HepG2 (cell line): ENCODE measurements at regions not wholly inside any gene's neighbourhood (a gene's known extent, or its start where the extent isn't known, plus 50 kb on each side); places are given as distances from the start of the nearest gene placed in this dataset.

Source experiments
- ATAC-seq: fragments of 200-7000 bp; cut with Tn5 transposase; 3 replicates; pipeline ENCODE4 v1.9.1; 2020; ENCODE audit warnings: mild to moderate bottlenecking, moderate library complexity
- BruUV-seq: library from RNA; stranded (reverse); fragments of 400-500 nt; replicated peaks from 2 replicates; lab custom pipeline; 2021; lab: Mats Ljungman, UMichigan
- CTCF ChIA-PET: fragments of 300-600 bp; formaldehyde crosslinking; extraction: SDS; loops from one replicate; lab custom pipeline; 2021; ENCODE audit warnings: low total read pairs, inconsistent platforms, low intra/inter-chr PET ratio; lab: Yijun Ruan, JAX
- POLR2A ChIA-PET: fragments of 350-600 bp; sonication (Branson Sonifier 250); formaldehyde crosslinking; loops from one replicate; lab custom pipeline; 2020; ENCODE audit warnings: antibody characterized with exemption, inconsistent platforms; lab: Yijun Ruan, JAX
- DNase-seq: peaks from one replicate; pipeline ENCODE4 v3.0.0-alpha.2; 2015; ENCODE audit warnings: low spot score
- FAIRE-seq: peaks from 3 replicates; lab custom pipeline; 2011; peaks lifted over from hg19 to GRCh38; lab: Jason Lieb, UNC
- H2AFZ ChIP-seq: one replicate; pipeline ENCODE4 v1.6.1; 2011; ENCODE audit warnings: low read length, inconsistent platforms
- H3K27ac ChIP-seq: fragments of 300-600 bp; 3 replicates; pipeline ENCODE4 v1.8.0; 2011; ENCODE audit warnings: mixed run types, mild to moderate bottlenecking, mixed read lengths, low read length, inconsistent platforms; ENCODE audit not compliant: insufficient read depth; ENCODE audit errors: extremely low read length
- H3K27me3 ChIP-seq, 2 experiments: fragments of 200-600 bp in 1 of 2; 2 replicates in 1 of 2; 3 replicates in 1 of 2; pipeline versions ENCODE4 v1.6.0 to v1.8.0; 2011; ENCODE audit warnings: low read length in 2 of 2, mild to moderate bottlenecking in 2 of 2, moderate library complexity in 2 of 2, inconsistent platforms in 1 of 2; ENCODE audit not compliant: insufficient read depth in 2 of 2, control insufficient read depth in 1 of 2
- H3K36me3 ChIP-seq, 2 experiments: fragments of 200-600 bp in 1 of 2; replicated peaks in 1 of 2; 2 replicates in 1 of 2; 3 replicates in 1 of 2; pipeline versions ENCODE4 v1.5.1 to v1.8.0; 2011; ENCODE audit warnings: low read length in 2 of 2, inconsistent platforms in 1 of 2; ENCODE audit not compliant: insufficient read depth in 2 of 2, control insufficient read depth in 1 of 2
- H3K4me1 ChIP-seq: 2 replicates; pipeline ENCODE4 v1.5.1; 2012; ENCODE audit warnings: low read length, inconsistent platforms; ENCODE audit not compliant: insufficient read depth
- H3K4me2 ChIP-seq: 2 replicates; pipeline ENCODE4 v1.6.0; 2011; ENCODE audit warnings: low read depth, low read length, inconsistent platforms
- H3K4me3 ChIP-seq, 3 experiments: fragments of 200-600 bp in 1 of 3; sonication (generic), shearing (Covaris generic) in 1 of 3; replicated peaks in 1 of 3; 2 replicates each; pipeline ENCODE4 v1.5.1; 2011 to 2016; ENCODE audit warnings: low read length in 3 of 3, inconsistent platforms in 2 of 3, low read depth in 2 of 3, mild to moderate bottlenecking in 2 of 3, control low read depth in 1 of 3, mixed read lengths in 1 of 3; ENCODE audit not compliant: insufficient read depth in 1 of 3
- H3K79me2 ChIP-seq: one replicate; pipeline ENCODE4 v1.6.1; 2011; ENCODE audit warnings: low read length, inconsistent platforms; ENCODE audit not compliant: insufficient read depth
- H3K9ac ChIP-seq: 2 replicates; pipeline ENCODE4 v1.6.0; 2011; ENCODE audit warnings: mild to moderate bottlenecking, low read depth, low read length, inconsistent platforms; ENCODE audit not compliant: insufficient read depth
- H3K9me3 ChIP-seq: 2 replicates; pipeline ENCODE4 v1.5.1; 2012; ENCODE audit warnings: mild to moderate bottlenecking, low read length
- H4K20me1 ChIP-seq: 2 replicates; pipeline ENCODE4 v1.6.0; 2011; ENCODE audit warnings: inconsistent platforms, mild to moderate bottlenecking, low read length, moderate library complexity; ENCODE audit not compliant: insufficient read depth
- ARHGAP35 ChIP-seq: sonication (generic); formaldehyde crosslinking; IDR thresholded peaks from 2 replicates; pipeline ENCODE4 v1.9.0; 2022; ENCODE audit warnings: mild to moderate bottlenecking, inconsistent platforms, moderate library complexity, missing genetic modification reagents, borderline replicate concordance
- HMGA1 ChIP-seq: sonication (generic); formaldehyde crosslinking; conservative IDR thresholded peaks from 2 replicates; pipeline ENCODE4 v1.4.0; 2020; ENCODE audit warnings: missing genetic modification reagents
- HNF1B ChIP-seq: sonication (generic); formaldehyde crosslinking; IDR thresholded peaks from 2 replicates; pipeline ENCODE4 v1.5.1; 2020; ENCODE audit warnings: mild to moderate bottlenecking, moderate library complexity, missing genetic modification reagents
- SP5 ChIP-seq: IDR thresholded peaks from 2 replicates; pipeline ENCODE4 v1.6.1; 2016; ENCODE audit warnings: low read depth, borderline replicate concordance
- YEATS2 ChIP-seq: sonication (generic); formaldehyde crosslinking; IDR thresholded peaks from 2 replicates; pipeline ENCODE4 v1.4.0; 2020; ENCODE audit warnings: missing genetic modification reagents, borderline replicate concordance
- ZNF225 ChIP-seq: sonication (generic); formaldehyde crosslinking; IDR thresholded peaks from 2 replicates; pipeline ENCODE4 v1.4.0; 2020; ENCODE audit warnings: mild to moderate bottlenecking, missing genetic modification reagents
- ZNF296 ChIP-seq: sonication (generic); formaldehyde crosslinking; conservative IDR thresholded peaks from 2 replicates; pipeline ENCODE4 v1.5.0; 2020; ENCODE audit warnings: mild to moderate bottlenecking, missing genetic modification reagents
- ZNF3 ChIP-seq: IDR thresholded peaks from 2 replicates; pipeline ENCODE4 v1.7.0; 2017; ENCODE audit warnings: inconsistent platforms
- ZNF563 ChIP-seq: sonication (generic); formaldehyde crosslinking; IDR thresholded peaks from 2 replicates; pipeline ENCODE4 v1.8.0; 2022; ENCODE audit warnings: mild to moderate bottlenecking, moderate library complexity, missing genetic modification reagents
- ZNF644 ChIP-seq: IDR thresholded peaks from 2 replicates; pipeline ENCODE4 v1.6.1; 2016; ENCODE audit warnings: low read depth
- WGBS: methylation state at CpG from one replicate; pipeline ENCODE4 v1.1.6; 2017; ENCODE audit warnings: low lambda C conversion rate; 5-methylcytosine and 5-hydroxymethylcytosine counted together
- in situ Hi-C: cut with HindIII; loops from 2 replicates; pipeline ENCODE4 v1.10.0; 2017; ENCODE audit warnings: low pct_unique_long_range_greater_than_20kb; ENCODE audit not compliant: extremely low pct_ligation_motif_present
- intact Hi-C: fragments of 100-400 bp; cut with micrococcal nuclease; formaldehyde crosslinking; loops from one replicate; pipeline ENCODE4 v1.10.0; 2022; ENCODE audit not compliant: unreplicated experiment
- TF ChIP-seq, protein P1 (sequence below): sonication (generic); formaldehyde crosslinking; IDR thresholded peaks from 2 replicates; pipeline ENCODE4 v1.4.0; 2020; ENCODE audit warnings: mild to moderate bottlenecking, missing genetic modification reagents
- TF ChIP-seq, protein P2 (sequence below): sonication (generic); formaldehyde crosslinking; IDR thresholded peaks from 2 replicates; pipeline ENCODE4 v1.4.0; 2020; ENCODE audit warnings: mild to moderate bottlenecking, missing genetic modification reagents

DNA sequence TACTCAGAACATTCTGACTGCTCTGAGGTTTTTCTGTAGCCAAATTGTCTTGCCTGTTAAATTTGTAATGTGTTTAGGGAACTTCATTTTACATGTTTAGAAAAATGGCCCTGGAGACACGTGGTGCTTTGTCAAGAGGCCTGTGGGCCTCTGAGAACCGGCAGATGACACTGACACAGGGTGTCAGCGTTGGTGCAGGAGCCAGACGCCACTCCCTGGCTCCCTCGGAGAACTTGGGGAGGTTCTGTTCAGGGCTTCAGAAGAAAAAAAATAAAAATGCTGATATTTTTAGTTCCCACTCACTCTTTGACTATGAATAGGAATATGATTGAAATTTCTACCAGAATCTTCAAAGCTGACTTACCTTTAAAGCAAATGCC, 190.9 kb upstream of the GATB start:
- no peak for FAIRE-seq
- no peak overlapping the region for H3K27ac ChIP-seq
- ATAC-seq, result no peak
- no peak overlapping the region for H2AFZ ChIP-seq
- H3K27me3 ChIP-seq, result no peaks in the 10 kb centered on the region; a peak in 1 of 5 replicates
- BruUV-seq, result no TSS peak
- H4K20me1 ChIP-seq, result no peaks in the 10 kb centered on the region
- H3K9ac ChIP-seq, result no peak overlapping the region
- TF ChIP-seq ZNF563 (CRISPR knock-in tag) (no peak), ZNF644 (CRISPR knock-in tag) (no peak), HNF1B (CRISPR knock-in tag) (no peak), SP5 (no peak), ZNF225 (CRISPR knock-in tag) (no peak), ZNF3 (no peak), ZNF296 (no peak), HMGA1 (CRISPR knock-in tag) (no peak), YEATS2 (CRISPR knock-in tag) (no peak), ARHGAP35 (CRISPR knock-in tag) (no peak)
- TF ChIP-seq, protein P1, sequence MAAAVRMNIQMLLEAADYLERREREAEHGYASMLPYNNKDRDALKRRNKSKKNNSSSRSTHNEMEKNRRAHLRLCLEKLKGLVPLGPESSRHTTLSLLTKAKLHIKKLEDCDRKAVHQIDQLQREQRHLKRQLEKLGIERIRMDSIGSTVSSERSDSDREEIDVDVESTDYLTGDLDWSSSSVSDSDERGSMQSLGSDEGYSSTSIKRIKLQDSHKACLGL (CRISPR knock-in tag), result no peak
- TF ChIP-seq, protein P2, sequence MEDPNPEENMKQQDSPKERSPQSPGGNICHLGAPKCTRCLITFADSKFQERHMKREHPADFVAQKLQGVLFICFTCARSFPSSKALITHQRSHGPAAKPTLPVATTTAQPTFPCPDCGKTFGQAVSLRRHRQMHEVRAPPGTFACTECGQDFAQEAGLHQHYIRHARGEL, result no peak
- in situ Hi-C loops, result no loop called here
- no peak overlapping the region for H3K4me3 ChIP-seq
- WGBS, result 1% methylated on average over 5 of the region's 5 CpGs
- no peaks in the 10 kb centered on the region for H3K36me3 ChIP-seq
- H3K4me1 ChIP-seq, result peaks cover 7% of the 10 kb centered on the region
- H3K9me3 ChIP-seq, result peaks cover 8% of the 10 kb centered on the region
- no peaks in the 10 kb centered on the region for H3K79me2 ChIP-seq
- no peak overlapping the region for H3K4me2 ChIP-seq
- CTCF ChIA-PET, result no interaction called here
- intact Hi-C loops, result no loop called here
- DNase-seq, result no peak
- POLR2A ChIA-PET, result no interaction called here
